ENCODE measurements at regions not wholly inside any gene's neighbourhood (a gene's known extent, or its start where the extent isn't known, plus 50 kb on each side); places are given as distances from the start of the nearest gene placed in this dataset.

DNA sequence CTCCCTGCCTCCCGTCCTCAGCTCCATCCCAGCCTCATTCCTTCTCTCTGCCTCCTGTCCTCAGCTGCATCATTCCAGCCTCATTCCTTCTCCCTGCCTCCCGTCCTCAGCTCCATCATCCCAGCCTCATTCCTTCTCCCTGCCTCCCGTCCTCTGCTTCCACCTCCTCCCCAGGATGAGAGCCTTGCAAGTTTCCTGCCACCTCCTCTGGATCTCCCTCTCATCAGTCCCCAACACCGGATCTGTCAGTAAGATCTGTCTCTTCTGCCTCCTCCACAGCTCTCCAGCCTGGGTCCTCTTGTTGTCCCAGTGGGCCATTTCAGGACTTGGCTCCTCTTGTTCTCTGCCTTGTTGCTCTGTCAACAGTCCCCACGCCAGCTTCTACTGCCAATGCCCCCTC is 130.9 kb downstream of the NDUFA10 start:
- TF ChIP-seq, protein P1, sequence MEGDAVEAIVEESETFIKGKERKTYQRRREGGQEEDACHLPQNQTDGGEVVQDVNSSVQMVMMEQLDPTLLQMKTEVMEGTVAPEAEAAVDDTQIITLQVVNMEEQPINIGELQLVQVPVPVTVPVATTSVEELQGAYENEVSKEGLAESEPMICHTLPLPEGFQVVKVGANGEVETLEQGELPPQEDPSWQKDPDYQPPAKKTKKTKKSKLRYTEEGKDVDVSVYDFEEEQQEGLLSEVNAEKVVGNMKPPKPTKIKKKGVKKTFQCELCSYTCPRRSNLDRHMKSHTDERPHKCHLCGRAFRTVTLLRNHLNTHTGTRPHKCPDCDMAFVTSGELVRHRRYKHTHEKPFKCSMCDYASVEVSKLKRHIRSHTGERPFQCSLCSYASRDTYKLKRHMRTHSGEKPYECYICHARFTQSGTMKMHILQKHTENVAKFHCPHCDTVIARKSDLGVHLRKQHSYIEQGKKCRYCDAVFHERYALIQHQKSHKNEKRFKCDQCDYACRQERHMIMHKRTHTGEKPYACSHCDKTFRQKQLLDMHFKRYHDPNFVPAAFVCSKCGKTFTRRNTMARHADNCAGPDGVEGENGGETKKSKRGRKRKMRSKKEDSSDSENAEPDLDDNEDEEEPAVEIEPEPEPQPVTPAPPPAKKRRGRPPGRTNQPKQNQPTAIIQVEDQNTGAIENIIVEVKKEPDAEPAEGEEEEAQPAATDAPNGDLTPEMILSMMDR (IDR thresholded peaks at IDR 0.05; ENCODE audit: insufficient read depth, low read length), result no peak
- TF ChIP-seq, protein P2, sequence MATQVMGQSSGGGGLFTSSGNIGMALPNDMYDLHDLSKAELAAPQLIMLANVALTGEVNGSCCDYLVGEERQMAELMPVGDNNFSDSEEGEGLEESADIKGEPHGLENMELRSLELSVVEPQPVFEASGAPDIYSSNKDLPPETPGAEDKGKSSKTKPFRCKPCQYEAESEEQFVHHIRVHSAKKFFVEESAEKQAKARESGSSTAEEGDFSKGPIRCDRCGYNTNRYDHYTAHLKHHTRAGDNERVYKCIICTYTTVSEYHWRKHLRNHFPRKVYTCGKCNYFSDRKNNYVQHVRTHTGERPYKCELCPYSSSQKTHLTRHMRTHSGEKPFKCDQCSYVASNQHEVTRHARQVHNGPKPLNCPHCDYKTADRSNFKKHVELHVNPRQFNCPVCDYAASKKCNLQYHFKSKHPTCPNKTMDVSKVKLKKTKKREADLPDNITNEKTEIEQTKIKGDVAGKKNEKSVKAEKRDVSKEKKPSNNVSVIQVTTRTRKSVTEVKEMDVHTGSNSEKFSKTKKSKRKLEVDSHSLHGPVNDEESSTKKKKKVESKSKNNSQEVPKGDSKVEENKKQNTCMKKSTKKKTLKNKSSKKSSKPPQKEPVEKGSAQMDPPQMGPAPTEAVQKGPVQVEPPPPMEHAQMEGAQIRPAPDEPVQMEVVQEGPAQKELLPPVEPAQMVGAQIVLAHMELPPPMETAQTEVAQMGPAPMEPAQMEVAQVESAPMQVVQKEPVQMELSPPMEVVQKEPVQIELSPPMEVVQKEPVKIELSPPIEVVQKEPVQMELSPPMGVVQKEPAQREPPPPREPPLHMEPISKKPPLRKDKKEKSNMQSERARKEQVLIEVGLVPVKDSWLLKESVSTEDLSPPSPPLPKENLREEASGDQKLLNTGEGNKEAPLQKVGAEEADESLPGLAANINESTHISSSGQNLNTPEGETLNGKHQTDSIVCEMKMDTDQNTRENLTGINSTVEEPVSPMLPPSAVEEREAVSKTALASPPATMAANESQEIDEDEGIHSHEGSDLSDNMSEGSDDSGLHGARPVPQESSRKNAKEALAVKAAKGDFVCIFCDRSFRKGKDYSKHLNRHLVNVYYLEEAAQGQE (IDR thresholded peaks at IDR 0.05; ENCODE audit: insufficient replicate concordance, low read depth), result no peak
- TF ChIP-seq POLR2AphosphoS5 (IDR thresholded peaks at IDR 0.05; ENCODE audit: low read depth), result no peak
- no peak for TF ChIP-seq GABPA (IDR thresholded peaks at IDR 0.05; ENCODE audit: low read depth)
- no peak for TF ChIP-seq SPI1 (IDR thresholded peaks at IDR 0.05; ENCODE audit: borderline replicate concordance, low read depth)
